ENCODE measurements at regions not wholly inside any gene's neighbourhood (a gene's known extent, or its start where the extent isn't known, plus 50 kb on each side); places are given as distances from the start of the nearest gene placed in this dataset.

GRCh38 chr2:133839677-133840076 lies 271.4 kb upstream of the NCKAP5 start:
- TF ChIP-seq CTCF (conservative IDR thresholded peaks at IDR 0.05 in 1 of 2, IDR thresholded peaks at IDR 0.05 in 1 of 2; ENCODE audit: low read depth in 1 of 2, low read length in 2 of 2) (no peak), EZH2 (IDR thresholded peaks at IDR 0.05; ENCODE audit: low read length, missing control alignments) (no peak)
